ENCODE measurements at regions not wholly inside any gene's neighbourhood (a gene's known extent, or its start where the extent isn't known, plus 50 kb on each side); places are given as distances from the start of the nearest gene placed in this dataset.
"Not testable (repeated sequence)": the region's sequence is repeated elsewhere in the genome, so short reads cannot be mapped to it uniquely, and the experiment has no call there.

DNA sequence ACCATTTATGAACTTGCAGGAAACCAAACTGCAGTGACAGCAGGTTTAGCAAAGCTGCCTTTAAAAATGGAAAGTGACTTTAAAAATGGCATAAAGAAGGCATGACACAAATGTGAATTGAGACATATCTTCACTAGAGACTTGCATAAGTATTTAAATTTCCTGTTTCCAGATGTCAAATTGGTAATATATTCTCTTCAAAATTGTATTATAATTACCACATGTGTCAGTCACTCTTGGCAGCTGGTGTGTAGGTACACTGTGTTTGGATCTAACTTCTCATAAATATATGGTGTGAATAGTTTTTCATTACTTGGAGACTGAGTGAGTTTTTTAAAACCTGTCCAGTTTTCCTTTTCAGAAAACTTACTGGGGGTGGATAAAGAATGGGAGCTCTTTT is 636.2 kb upstream of the SGO1 start:
- no peak for DNase-seq (ENCODE audit: low read depth in 2 of 2)

DNA sequence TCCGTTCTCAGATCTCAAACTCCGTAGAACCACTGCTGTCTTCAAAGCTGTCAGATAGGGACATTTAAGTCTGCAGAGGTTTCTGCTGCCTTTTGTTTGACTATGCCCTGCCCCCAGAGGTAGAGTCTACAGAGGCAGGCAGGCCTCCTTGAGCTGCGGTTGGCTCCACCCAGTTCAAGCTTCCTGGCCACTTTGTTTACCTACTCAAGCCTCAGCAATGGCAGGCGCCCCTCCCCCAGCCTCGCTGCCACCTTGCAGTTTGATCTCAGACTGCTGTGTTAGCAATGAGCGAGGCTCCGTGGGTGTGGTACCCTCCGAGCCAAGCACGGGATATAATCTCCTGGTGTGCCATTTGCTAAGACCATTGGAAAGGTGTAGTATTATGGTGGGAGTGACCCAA is 634.9 kb upstream of the SGO1 start:
- DNase-seq (ENCODE audit: low read depth in 2 of 2): not testable (repeated sequence)

DNA sequence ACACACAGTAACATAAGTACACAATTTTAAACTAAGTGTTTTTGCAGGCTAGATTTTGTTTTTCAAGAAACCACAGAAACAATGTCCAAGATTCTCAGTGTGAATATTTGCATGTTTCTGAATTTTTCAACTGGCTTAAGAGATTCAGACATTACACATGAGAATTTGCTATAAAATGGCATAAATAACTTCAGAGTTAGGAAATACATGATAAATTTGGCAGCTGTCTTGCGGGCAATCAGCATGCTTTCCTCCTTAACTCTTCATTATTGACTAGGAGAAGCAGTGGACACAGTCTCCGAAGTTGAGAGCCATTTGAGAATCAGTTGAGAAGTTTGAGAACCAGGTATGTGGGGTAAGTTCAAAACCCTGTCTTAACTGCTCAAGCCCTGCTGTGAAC is 625.6 kb upstream of the SGO1 start:
- no peak for DNase-seq (ENCODE audit: low read depth in 2 of 2)

DNA sequence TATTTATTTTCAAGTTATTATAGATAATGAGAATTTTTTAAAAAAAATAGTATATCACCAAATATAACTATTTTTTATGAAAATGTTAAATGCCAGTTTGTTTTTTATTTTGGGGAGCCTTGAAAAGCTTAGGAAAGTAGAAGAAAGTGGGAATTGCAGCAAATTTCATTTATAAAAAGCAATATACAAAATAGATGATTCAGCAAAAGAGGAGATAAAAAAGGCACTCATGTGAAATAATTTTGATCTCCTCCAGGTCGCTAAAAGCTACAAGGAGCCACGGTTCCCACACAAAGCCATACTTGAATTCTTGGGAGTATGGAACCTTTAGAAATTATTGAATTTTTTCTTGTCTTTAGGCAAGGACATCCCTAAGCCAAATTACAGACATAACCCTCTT is 625.0 kb upstream of the SGO1 start:
- DNase-seq (ENCODE audit: low read depth in 2 of 2): no peak

DNA sequence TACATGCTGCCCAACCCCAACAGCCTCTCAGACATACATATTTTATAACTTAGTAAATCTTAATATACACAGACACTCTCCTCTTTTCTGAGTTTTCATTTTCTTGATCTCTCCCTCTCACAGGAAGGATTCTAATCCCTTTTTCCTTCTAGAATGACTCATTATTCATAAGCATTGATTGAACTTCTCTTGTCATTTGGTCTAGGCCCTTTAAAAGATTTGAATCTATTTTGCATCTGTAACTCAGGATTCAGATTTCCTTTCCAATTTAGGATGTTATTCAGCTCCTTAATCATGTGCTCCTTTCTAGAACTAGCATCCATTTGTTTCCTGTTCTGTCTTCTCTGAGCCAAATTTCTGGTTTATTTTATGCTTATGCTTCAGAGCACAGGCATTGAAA is 624.5 kb upstream of the SGO1 start:
- no peak for DNase-seq (ENCODE audit: low read depth in 2 of 2)

DNA sequence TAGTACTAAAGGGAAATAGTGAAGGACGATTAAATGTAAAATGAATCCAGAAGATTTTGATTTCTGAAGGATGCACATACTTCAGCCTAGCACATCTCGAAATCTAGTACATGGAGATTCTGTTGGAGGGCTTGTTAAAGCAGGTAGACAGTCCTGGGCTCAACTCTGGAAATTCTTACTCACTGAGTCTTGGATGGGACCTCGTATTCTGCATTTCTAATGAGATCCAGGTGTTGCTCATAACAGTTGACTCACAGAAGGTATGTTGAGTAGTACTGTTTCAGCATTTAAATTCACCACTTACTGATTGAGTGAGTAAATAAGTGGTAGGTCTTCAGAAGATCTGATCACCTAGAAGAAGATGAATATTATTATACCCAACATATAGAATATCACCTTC is 623.4 kb upstream of the SGO1 start:
- no peak for DNase-seq (ENCODE audit: low read depth in 2 of 2)

DNA sequence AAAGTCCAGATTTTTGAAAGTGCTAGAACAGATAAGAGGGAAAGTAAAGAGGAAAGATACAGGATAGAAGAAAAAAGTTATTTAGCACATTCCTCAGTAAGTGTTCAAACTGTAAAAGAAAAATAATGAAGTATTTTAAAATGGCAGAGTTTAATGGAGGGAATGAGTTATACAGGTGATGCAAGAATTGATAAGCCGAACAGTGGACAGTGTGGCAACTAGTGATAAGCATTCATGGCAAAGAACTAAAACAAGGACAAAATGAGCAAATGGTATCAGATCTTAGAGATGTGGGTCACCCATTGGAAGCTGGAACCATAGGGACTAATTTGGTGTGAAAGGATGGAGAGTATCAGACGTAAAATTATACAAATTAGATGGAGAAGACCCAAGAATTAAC is 622.9 kb upstream of the SGO1 start:
- no peak for DNase-seq (ENCODE audit: low read depth in 2 of 2)

DNA sequence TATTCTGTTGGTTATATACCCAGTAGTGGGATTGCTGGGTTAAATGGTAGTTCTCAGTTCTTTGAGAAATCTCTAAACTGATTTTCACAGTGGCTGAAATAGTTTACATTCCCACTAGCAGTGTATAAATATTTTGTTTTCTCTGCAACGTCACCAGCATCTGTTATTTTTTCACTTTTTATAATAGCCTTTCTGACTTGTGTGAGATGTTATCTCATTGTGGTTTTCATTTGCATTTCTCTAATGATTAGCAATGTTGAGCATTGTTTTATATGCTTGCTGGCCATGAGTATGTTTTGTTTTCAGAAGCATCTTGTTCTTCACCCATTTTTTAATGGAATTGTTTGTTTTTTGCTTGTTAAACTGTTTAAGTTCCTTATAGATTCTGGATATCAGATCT is 612.7 kb upstream of the SGO1 start:
- DNase-seq (ENCODE audit: low read depth in 2 of 2): no peak

DNA sequence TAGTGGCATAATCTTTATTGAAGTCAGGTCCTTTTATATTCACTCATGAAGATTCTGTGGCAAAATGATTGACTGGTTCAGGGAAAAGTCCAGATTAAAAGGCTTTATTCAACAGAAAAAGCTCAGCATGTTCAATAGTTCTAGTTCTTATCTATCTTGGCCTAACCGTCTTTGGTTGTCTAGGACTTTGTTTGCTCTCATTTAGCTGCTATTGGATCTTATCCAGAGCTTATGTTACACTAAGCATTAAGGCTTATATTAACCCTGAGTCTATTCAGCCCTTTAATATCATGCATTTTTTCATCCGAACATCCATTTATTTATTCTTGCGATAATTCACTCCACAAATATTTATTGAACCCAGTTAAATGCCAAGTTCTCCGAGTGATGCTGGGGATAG is 601.0 kb upstream of the SGO1 start:
- no peak for DNase-seq (ENCODE audit: low read depth in 2 of 2)

DNA sequence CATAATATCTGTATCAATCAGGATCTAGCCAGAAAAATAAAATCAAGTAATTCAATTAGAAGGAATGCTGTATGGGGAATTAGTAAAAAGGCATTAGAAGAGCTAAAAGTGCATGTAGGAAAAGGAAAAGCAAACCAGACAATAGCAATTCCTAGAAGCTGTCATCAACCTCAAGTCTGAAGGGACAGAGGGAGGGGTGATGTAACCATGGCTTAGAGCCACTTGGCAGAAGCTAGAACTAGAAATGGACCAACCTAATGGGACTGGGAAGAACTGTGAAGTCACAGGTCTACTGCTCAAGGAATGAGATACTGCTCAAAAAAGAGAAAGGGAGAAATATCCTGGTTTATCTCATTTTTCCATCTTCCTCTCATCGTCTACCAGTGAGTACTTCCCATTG is 590.7 kb upstream of the SGO1 start:
- DNase-seq (ENCODE audit: low read depth in 2 of 2): no peak

DNA sequence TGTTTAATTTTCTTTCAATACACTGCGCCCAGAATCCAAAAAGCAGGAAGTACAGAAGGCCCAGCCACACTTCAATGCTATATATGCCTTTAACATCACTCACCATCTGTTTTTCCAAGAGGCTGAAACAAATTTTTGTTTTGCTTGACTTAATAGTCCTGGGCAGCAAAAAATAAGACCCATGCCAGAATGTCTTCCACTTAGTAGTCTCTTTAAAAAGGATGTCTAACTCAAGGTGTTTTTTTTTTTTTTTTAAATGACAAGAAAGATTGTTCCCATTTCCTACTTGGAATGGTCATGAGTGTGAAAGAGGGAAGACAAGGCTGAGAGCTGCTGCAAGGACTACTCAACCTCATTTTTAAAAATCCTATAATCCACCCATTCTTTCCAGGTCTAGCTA is 590.3 kb upstream of the SGO1 start:
- DNase-seq (ENCODE audit: low read depth in 2 of 2): no peak

DNA sequence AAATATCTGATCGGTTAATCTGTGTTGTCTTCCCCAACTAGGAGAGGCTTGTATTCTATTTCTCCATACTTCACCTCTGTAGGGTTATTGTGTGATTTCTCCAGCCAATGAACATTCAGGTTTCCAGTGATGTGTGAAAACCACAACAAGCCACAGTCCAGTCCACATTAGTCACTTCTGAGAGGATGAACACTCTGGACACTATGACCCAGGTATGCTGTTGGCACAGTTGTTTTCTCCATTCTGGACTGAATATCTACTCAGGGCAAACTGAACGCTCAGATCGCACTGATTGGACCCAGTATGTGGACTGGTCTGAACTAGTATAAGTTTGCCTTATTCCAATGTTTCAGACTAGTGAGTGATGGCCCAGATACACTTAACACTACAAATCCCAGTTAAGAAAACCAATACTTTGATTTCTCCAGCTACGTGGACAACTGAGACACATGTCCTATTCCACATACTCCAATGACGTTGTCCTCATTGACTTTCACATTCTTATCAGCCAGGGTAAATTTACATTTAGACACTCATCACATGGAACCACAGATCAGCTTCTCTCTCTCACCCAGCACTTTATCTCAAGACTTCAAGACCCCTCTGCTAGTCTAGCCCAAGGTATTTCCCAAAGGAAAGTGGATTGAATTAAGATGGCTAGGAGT is 587.4 kb upstream of the SGO1 start:
- DNase-seq (ENCODE audit: low read depth in 2 of 2): no peak

DNA sequence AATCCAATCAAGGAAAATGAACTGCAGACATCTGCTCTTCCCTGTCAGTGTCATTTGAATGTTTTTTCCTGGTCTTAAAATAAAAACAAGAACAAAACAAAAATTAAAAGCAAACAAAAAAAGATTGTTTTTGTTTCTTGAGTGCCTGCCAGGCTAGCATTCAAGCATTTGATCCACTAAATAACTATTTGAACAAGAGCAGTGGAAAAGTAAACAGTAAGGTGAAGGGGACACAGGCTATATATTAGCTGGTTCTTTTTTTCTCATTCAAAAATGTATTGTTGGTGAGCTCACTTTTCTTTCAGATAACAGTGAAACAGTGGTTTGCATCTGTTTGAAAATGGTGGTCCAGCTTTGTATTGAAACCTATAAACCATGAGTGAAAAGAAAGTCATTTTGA is 586.9 kb upstream of the SGO1 start:
- no peak for DNase-seq (ENCODE audit: low read depth in 2 of 2)

DNA sequence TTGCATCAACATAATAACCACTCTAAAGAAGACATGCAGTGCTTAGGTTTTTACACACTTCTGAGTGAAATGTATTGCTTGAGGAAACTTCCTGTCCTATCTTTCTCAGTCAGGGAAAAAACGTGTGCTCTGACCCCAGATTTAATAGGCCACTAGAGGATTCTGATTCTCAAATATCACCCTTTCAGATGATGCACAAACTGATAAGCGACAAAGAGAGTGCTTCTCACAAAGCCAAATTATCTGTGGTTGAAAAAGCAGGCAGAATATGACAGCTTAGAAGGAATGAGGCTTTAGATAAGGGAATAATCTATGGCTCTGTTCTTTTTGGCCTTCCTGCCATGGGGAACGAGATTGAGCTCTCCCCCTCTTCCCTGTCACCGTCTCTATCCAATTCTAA is 583.4 kb upstream of the SGO1 start:
- DNase-seq (ENCODE audit: low read depth in 2 of 2): no peak

DNA sequence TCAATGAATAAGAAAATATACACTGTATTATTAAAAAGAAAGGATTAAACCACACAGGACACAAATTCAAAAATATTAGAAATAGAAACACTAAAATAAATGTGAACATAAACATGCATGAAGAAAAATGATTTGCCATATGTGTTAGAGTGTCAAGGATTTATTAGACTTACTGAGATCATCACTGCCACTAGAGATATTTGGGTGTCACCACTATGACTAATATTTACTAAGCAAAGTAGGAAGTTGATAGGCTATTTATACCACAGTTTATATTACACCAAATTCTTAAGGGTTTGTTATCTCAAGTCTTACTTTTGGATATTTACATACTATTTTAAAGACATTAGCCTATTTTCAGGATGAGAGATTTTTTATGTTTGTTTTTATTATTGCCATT is 575.0 kb upstream of the SGO1 start:
- DNase-seq (ENCODE audit: low read depth in 2 of 2): no peak

DNA sequence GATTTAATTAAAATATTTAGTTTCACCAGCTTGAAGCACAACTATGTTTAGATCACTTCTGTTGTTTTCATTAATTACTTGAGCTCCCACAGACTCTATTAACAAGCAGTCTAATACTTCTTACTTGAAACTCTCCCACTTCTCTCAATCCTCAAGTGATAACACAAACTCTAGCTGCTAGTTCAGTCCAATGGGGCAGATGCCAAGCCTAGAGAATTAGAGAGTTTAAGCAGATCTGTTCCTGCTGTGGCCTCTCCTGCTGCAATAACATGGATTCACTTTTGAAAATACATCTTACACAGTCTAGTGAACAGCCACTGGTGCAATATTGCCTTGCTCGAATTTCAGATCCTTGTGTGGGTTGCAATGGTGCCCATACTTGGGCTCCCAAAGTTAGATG is 566.4 kb upstream of the SGO1 start:
- DNase-seq (ENCODE audit: low read depth in 2 of 2): no peak

DNA sequence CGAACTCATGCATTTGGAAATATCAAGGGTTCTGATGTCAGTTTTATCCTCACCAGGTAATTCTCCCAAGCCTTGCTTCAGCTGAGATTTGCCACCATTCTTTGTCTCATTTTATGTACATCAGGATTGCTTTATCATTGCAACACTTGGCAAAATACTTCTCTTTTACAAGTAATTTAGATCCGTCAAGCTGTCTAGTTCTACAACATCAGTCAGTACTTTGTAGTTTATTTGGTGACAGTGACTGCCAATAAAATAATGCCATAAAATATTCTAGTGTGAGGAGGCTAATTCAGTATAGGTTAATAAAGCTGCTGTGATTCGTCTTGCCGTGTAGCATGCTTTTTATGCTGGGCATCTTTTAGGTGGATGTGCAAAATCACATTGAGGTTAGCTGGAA is 565.3 kb upstream of the SGO1 start:
- DNase-seq (ENCODE audit: low read depth in 2 of 2): no peak

DNA sequence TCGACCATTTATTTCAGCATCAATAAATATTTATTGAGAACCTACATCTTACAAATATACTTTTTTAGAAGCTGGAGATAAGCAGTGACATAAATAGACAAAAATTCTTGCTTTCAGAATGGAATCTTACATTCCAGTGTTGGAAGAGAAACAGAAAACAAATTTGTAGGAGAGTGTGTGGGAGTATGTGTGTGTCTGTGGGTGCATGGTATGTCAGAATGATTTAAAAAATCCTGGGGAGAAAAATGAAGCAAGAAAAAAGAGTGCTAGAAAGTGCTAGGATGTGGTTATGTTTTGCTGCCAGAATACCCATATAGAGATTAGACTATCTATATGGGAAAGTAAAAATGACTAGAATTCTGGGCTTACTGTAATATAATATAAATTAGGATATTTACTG is 561.7 kb upstream of the SGO1 start:
- no peak for DNase-seq (ENCODE audit: low read depth in 2 of 2)

DNA sequence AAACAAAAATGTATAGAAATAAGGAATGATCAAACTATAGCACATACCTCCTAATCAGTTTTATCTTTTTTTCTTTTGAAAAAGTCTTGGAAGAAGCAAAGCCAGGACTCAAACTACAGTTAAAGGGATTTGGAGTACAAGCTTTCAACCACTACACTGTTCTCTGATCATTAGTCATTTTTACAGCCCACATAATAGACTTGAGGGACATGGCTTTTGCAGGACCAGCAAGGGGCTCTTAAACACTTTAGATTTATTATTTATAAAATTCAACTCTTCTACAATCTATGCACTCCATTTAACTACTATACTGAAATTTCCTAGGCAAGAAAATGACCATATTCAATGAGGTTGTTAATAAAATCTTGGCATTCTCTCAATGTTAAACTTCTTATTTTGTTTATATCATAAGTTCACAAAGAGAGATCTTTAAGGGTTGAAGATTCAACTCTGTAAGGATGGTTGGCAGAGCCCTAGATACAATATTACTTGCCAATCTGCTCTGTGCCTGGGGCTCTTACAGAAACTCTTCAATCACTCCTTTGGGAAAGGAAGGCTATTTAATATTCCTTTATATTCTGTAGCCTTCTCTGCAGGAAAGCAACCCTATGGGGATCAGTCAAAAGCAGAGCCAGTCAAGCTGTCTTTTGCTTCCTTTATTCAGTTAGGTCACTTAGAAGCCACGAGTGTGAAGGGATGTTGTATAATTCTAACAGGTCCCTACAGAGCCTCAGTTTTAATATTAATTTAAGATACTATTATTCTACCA is 557.7 kb upstream of the SGO1 start:
- no peak for DNase-seq (ENCODE audit: low read depth in 2 of 2)

DNA sequence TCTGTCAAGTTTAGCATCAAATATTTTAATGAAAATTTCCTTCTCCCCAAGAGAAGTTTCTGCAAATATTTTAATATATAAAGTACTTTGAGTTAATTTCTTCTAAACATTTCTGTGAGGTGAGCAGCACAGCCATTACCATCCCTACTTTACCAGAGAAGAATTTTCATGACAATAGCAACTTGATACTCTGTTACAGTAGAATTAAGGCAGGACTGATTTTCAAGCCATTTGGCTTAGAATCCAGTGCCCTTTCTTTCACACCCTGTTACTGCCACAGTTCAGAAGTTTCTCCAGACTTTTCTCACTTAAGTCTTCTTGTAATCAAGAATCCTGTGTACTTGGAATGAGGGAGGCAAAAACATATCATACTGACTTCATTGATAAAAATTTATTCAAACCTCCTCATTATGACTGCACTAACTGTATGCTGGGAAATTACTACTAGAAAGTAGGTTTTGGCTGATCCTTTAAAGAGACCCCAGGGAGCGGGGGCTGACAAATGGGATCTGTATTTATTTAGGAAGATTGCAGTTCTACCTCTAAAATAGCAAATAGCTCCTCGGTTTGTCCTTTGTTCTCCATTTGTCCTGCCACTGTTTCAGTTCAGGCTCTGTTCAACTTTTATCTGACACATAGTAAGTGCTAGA is 557.0 kb upstream of the SGO1 start:
- no peak for DNase-seq (ENCODE audit: low read depth in 2 of 2)

DNA sequence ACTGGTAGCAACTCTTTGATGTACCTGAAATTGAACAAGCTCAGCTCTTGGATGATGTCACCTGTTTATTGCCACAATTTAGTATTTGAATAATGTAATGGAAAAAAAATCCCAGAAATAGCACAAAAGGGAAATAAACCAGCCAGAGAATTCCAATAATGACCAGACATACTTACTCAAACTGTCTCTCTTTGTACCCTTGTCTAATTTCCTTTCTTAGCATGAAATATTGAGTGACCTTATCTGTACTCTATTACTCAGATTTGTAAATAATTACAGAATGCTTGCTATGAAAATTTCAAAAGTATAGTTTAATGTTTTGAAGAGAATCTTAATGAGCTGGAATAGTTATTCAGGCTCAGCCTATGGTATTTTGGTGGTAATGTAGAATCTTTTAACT is 555.4 kb upstream of the SGO1 start:
- DNase-seq (ENCODE audit: low read depth in 2 of 2): no peak

DNA sequence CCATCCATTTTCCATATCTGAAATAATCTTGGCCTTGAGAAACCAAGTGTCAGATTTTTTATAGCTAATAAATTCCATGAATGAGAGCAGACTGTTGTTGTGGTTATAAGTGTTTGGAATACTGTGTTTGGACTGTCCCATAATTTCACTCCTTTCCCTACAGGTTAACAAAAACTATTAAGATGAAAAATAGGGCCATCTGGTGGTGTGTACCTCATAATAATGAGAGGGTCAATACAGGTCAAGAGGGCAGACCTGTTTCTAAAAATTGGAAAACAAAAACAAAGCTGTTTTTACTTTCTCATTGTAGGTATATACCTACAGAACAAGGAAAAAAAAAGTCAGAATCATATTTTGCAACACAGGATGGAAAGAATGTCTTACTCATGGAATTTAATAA is 553.8 kb upstream of the SGO1 start:
- no peak for DNase-seq (ENCODE audit: low read depth in 2 of 2)

DNA sequence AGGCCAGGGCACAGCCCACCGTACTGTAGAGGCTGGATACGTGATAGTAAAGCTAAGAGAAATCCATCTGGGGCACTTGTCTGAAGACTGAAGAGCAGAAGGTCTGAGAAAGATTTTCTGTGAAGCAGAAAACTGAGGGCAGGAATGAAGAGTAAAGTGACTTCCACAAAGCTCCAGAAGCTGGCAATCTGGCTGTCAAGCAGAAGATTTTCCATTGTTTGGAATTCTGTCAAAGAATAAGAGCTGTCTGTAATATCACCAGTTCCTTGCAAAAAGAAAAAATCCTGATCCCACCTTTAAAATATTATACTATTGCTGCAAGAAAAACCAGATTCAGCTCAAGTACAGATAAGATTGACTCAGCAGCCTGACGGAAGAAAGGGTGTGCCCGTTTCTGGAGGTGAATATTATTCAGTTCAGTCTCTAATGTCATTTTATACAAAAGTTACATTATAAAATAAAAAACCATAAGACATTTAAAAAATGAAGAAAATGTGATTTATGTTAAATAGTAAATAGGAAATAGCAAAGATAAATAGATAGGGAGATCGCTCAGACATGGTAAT is 550.4 kb upstream of the SGO1 start:
- no peak for DNase-seq (ENCODE audit: low read depth in 2 of 2)

Data from stimulated activated CD8-positive, alpha-beta memory T cell treated with anti-CD3 and anti-CD28 coated beads, Interleukin-7, amount 100 ng/mL, for 1 hour (primary cell).